Mesothelial cell of epicardium (in vitro differentiated cells): ENCODE measurements at regions not wholly inside any gene's neighbourhood (a gene's known extent, or its start where the extent isn't known, plus 50 kb on each side); places are given as distances from the start of the nearest gene placed in this dataset.

Source experiments
- DNase-seq, 2 experiments: peaks; one replicate each; pipeline ENCODE4 v3.0.0; 2021; ENCODE audit warnings: low spot score in 2 of 2; ENCODE audit not compliant: unreplicated experiment in 2 of 2
- H3K27ac Mint-ChIP-seq: 2 replicates; pipeline ENCODE4 v1.8.0; 2021; ENCODE audit warnings: mixed read lengths
- H3K27me3 Mint-ChIP-seq: 2 replicates; pipeline ENCODE4 v1.8.0; 2021; ENCODE audit warnings: low read depth, mixed read lengths
- H3K36me3 Mint-ChIP-seq: 2 replicates; pipeline ENCODE4 v1.8.0; 2021; ENCODE audit warnings: mixed read lengths
- H3K4me1 Mint-ChIP-seq: 2 replicates; pipeline ENCODE4 v1.8.0; 2021; ENCODE audit warnings: mixed read lengths
- H3K4me3 Mint-ChIP-seq: 2 replicates; pipeline ENCODE4 v1.8.0; 2021; ENCODE audit warnings: mild to moderate bottlenecking, moderate library complexity, mixed read lengths
- H3K9me3 Mint-ChIP-seq: 2 replicates; pipeline ENCODE4 v1.8.0; 2021; ENCODE audit warnings: mixed read lengths
- CTCF ChIP-seq: fragments of 200-600 bp; sonication (generic); IDR thresholded peaks from one replicate; pipeline ENCODE4 v1.5.0; 2021; ENCODE audit warnings: antibody characterized with exemption; ENCODE audit not compliant: unreplicated experiment

- DNase-seq, result no peak
- H3K27me3 Mint-ChIP-seq, result peaks cover 23% of the 10 kb centered on the region
- no peak overlapping the region for H3K4me3 Mint-ChIP-seq
- H3K9me3 Mint-ChIP-seq, result peaks cover under 1% of the 10 kb centered on the region
- no peak for TF ChIP-seq CTCF
- H3K27ac Mint-ChIP-seq, result no peak overlapping the region
- H3K4me1 Mint-ChIP-seq, result peaks cover 46% of the 10 kb centered on the region
- no peaks in the 10 kb centered on the region for H3K36me3 Mint-ChIP-seq
Observed at GRCh38 chr14:82854901-82855300, 1321.2 kb upstream of the SEL1L start.

DNA sequence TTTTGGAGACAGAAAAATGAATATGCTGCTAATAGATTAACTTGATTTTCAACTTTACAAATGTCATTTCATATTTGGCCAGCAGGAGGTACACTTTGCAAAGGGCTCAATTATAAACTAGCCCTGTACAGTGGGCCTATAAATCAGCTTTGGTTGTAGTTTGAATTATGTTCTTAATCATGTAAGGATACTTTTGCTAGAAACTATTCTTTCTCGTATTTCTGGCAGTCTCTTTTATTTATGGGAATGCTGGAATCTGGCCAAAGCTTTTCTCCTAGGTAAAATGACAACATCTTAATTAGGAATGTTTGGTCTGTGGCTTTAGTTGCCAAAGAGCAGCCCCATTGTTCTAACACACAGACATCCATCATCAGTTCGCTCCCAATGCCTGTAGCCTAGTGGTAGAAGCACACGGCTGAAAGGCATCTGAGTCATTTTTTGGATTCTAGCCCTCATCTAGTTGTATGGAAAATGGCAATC, 1322.3 kb upstream of the SEL1L start:
- H3K27me3 Mint-ChIP-seq, result peaks cover 30% of the 10 kb centered on the region
- DNase-seq, result peak in 1 of 2 experiments; percentile 20

GRCh38 chr14:82861313-82861712, 1327.7 kb upstream of the SEL1L start:
- no peak for DNase-seq
- H3K4me1 Mint-ChIP-seq, result peaks cover 13% of the 10 kb centered on the region
- peaks cover 27% of the 10 kb centered on the region for H3K27me3 Mint-ChIP-seq
- no peak for TF ChIP-seq CTCF
- H3K27ac Mint-ChIP-seq, result no peak overlapping the region
- H3K9me3 Mint-ChIP-seq, result peaks cover 9% of the 10 kb centered on the region
- H3K36me3 Mint-ChIP-seq, result peaks cover 2% of the 10 kb centered on the region
- H3K4me3 Mint-ChIP-seq, result no peak overlapping the region

More for the DNA sequence above, 1322.3 kb upstream of the SEL1L start:
- peak; percentile 91 for TF ChIP-seq CTCF
- H3K27ac Mint-ChIP-seq, result peak overlapping the region; percentile 18
- no peak overlapping the region for H3K4me3 Mint-ChIP-seq
- no peaks in the 10 kb centered on the region for H3K36me3 Mint-ChIP-seq
- H3K9me3 Mint-ChIP-seq, result no peaks in the 10 kb centered on the region
- peaks cover 39% of the 10 kb centered on the region for H3K4me1 Mint-ChIP-seq

GRCh38 chr14:82872494-82872893, 1338.8 kb upstream of the SEL1L start:
- no peak for TF ChIP-seq CTCF
- DNase-seq, result no peak
- H3K27ac Mint-ChIP-seq, result no peak overlapping the region
- no peak overlapping the region for H3K4me3 Mint-ChIP-seq
- H3K4me1 Mint-ChIP-seq, result no peaks in the 10 kb centered on the region
- H3K36me3 Mint-ChIP-seq, result no peaks in the 10 kb centered on the region
- H3K9me3 Mint-ChIP-seq, result peaks cover 9% of the 10 kb centered on the region
- no peaks in the 10 kb centered on the region for H3K27me3 Mint-ChIP-seq

GRCh38 chr14:82878951-82879350, 1345.3 kb upstream of the SEL1L start:
- H3K4me1 Mint-ChIP-seq, result peaks cover 12% of the 10 kb centered on the region
- no peak for DNase-seq
- H3K27me3 Mint-ChIP-seq, result no peaks in the 10 kb centered on the region
- no peak overlapping the region for H3K27ac Mint-ChIP-seq
- H3K9me3 Mint-ChIP-seq, result peaks cover 6% of the 10 kb centered on the region
- no peaks in the 10 kb centered on the region for H3K36me3 Mint-ChIP-seq
- no peak overlapping the region for H3K4me3 Mint-ChIP-seq
- TF ChIP-seq CTCF, result no peak
